SU-DHL-6 (cell line): ENCODE measurements at regions not wholly inside any gene's neighbourhood (a gene's known extent, or its start where the extent isn't known, plus 50 kb on each side); places are given as distances from the start of the nearest gene placed in this dataset.

ENCODE experiments used
- H2AFZ ChIP-seq: fragments of 200-600 bp; sonication (generic); 2 replicates; pipeline ENCODE4 v1.6.1; 2014; ENCODE audit warnings: low read depth, mild to moderate bottlenecking, moderate library complexity, mixed read lengths, antibody characterized with exemption, low read length; ENCODE audit not compliant: severe bottlenecking
- H3F3A ChIP-seq: fragments of 200-600 bp; shearing (Covaris generic); 2 replicates; pipeline ENCODE4 v1.6.0; 2016; ENCODE audit warnings: antibody characterized with exemption, mild to moderate bottlenecking; ENCODE audit not compliant: insufficient read depth
- H3K27ac ChIP-seq: fragments of 200-600 bp; sonication (generic); 2 replicates; pipeline ENCODE4 v1.5.1; 2016; ENCODE audit warnings: low read depth, mild to moderate bottlenecking, low read length, moderate library complexity, mixed read lengths
- H3K27me3 ChIP-seq: fragments of 200-600 bp; sonication (generic), shearing (Covaris generic); 2 replicates; pipeline ENCODE4 v1.6.0; 2014; ENCODE audit warnings: mild to moderate bottlenecking, low read length
- H3K36me3 ChIP-seq: fragments of 200-600 bp; sonication (generic); 2 replicates; pipeline ENCODE4 v1.6.1; 2014; ENCODE audit warnings: mild to moderate bottlenecking, low read length, mixed read lengths
- H3K4me2 ChIP-seq: fragments of 300-600, 200-600 bp; shearing (Covaris generic), sonication (generic); 2 replicates; pipeline ENCODE4 v1.6.0; 2014; ENCODE audit warnings: low read length, low read depth, mild to moderate bottlenecking; ENCODE audit not compliant: poor library complexity, severe bottlenecking
- H3K4me3 ChIP-seq: fragments of 200-600 bp; sonication (generic); 2 replicates; pipeline ENCODE4 v1.5.1; 2014; ENCODE audit warnings: antibody characterized with exemption, low read length, mild to moderate bottlenecking, mixed read lengths; ENCODE audit not compliant: insufficient read depth, poor library complexity, severe bottlenecking
- H3K79me2 ChIP-seq: fragments of 200-600 bp; sonication (generic); 2 replicates; pipeline ENCODE4 v1.6.1; 2014; ENCODE audit warnings: mild to moderate bottlenecking, low read length, moderate library complexity; ENCODE audit not compliant: insufficient read depth
- H3K9ac ChIP-seq: fragments of 200-600 bp; sonication (generic); 2 replicates; pipeline ENCODE4 v1.7.0; 2014; ENCODE audit warnings: mild to moderate bottlenecking, low read length
- H3K9me2 ChIP-seq: fragments of 200-600 bp; sonication (generic); replicated peaks from 2 replicates; pipeline ENCODE4 v1.6.1; 2014; ENCODE audit warnings: low read length; ENCODE audit not compliant: insufficient read depth
- H3K9me3 ChIP-seq: fragments of 200-600 bp; sonication (generic); 2 replicates; pipeline ENCODE4 v1.6.1; 2014; ENCODE audit warnings: low read length, mixed read lengths; ENCODE audit not compliant: insufficient read depth
- H4K20me1 ChIP-seq: fragments of 200-600 bp; sonication (generic); 2 replicates; pipeline ENCODE4 v1.6.1; 2014; ENCODE audit warnings: low read depth, mild to moderate bottlenecking, antibody characterized with exemption, low read length, moderate library complexity, mixed read lengths
- CTCF ChIP-seq: fragments of 200-600 bp; sonication (generic); IDR thresholded peaks from one replicate; pipeline ENCODE4 v1.5.1; 2017; ENCODE audit warnings: antibody characterized with exemption, mild to moderate bottlenecking, low read length, moderate library complexity; ENCODE audit not compliant: insufficient read depth, poor library complexity, severe bottlenecking
- EZH2phosphoT487 ChIP-seq: fragments of 200-600 bp; sonication (generic), shearing (Covaris generic); conservative IDR thresholded peaks from 2 replicates; pipeline ENCODE4 v1.6.1; 2018; ENCODE audit warnings: mild to moderate bottlenecking, antibody characterized with exemption, low read length, moderate library complexity, mixed read lengths

- no peaks in the 10 kb centered on the region for H3K27me3 ChIP-seq
- H3K9me3 ChIP-seq: no peaks in the 10 kb centered on the region
Measured at GRCh38 chr4:125676583-125676982, 361.8 kb downstream of the FAT4 start.

GRCh38 chr4:125677665-125678307 is 363.0 kb downstream of the FAT4 start:
- no peaks in the 10 kb centered on the region for H3K79me2 ChIP-seq
- no peaks in the 10 kb centered on the region for H3K27me3 ChIP-seq
- no peaks in the 10 kb centered on the region for H3K9me3 ChIP-seq
- no peaks in the 10 kb centered on the region for H3K36me3 ChIP-seq
- no peaks in the 10 kb centered on the region for H3K9me2 ChIP-seq
- H3K4me2 ChIP-seq: no peak overlapping the region
- H2AFZ ChIP-seq: no peak overlapping the region
- H4K20me1 ChIP-seq: no peaks in the 10 kb centered on the region
- no peak overlapping the region for H3K27ac ChIP-seq
- TF ChIP-seq EZH2phosphoT487 (no peak), CTCF (no peak)
- H3F3A ChIP-seq: no peaks in the 10 kb centered on the region
- H3K9ac ChIP-seq: no peak overlapping the region
- H3K4me3 ChIP-seq: no peak overlapping the region

More at GRCh38 chr4:125676583-125676982, 361.8 kb downstream of the FAT4 start:
- Histone ChIP-seq H3K79me2 (no peaks in the 10 kb centered on the region), H3K4me3 (no peak overlapping the region), H3K36me3 (no peaks in the 10 kb centered on the region), H3K27ac (no peak overlapping the region), H3K9ac (no peak overlapping the region), H3F3A (no peaks in the 10 kb centered on the region), H3K9me2 (no peaks in the 10 kb centered on the region), H3K4me2 (no peak overlapping the region), H4K20me1 (no peaks in the 10 kb centered on the region), H2AFZ (no peak overlapping the region)
- TF ChIP-seq CTCF (no peak), EZH2phosphoT487 (no peak)

- TF ChIP-seq EZH2phosphoT487 (no peak), CTCF (no peak)
- Histone ChIP-seq H3K79me2 (no peaks in the 10 kb centered on the region), H3K9me3 (no peaks in the 10 kb centered on the region)
Measured at GRCh38 chr4:125679989-125680388, 365.2 kb downstream of the FAT4 start.

More at GRCh38 chr4:125679989-125680388, 365.2 kb downstream of the FAT4 start:
- H3K4me3 ChIP-seq: no peak overlapping the region
- no peak overlapping the region for H3K9ac ChIP-seq
- no peak overlapping the region for H3K27ac ChIP-seq
- no peaks in the 10 kb centered on the region for H3K9me2 ChIP-seq
- no peak overlapping the region for H2AFZ ChIP-seq
- no peaks in the 10 kb centered on the region for H4K20me1 ChIP-seq
- H3K4me2 ChIP-seq: no peak overlapping the region
- no peaks in the 10 kb centered on the region for H3K27me3 ChIP-seq
- no peaks in the 10 kb centered on the region for H3K36me3 ChIP-seq
- no peaks in the 10 kb centered on the region for H3F3A ChIP-seq
